ENCODE measurements at regions not wholly inside any gene's neighbourhood (a gene's known extent, or its start where the extent isn't known, plus 50 kb on each side); places are given as distances from the start of the nearest gene placed in this dataset.

DNA sequence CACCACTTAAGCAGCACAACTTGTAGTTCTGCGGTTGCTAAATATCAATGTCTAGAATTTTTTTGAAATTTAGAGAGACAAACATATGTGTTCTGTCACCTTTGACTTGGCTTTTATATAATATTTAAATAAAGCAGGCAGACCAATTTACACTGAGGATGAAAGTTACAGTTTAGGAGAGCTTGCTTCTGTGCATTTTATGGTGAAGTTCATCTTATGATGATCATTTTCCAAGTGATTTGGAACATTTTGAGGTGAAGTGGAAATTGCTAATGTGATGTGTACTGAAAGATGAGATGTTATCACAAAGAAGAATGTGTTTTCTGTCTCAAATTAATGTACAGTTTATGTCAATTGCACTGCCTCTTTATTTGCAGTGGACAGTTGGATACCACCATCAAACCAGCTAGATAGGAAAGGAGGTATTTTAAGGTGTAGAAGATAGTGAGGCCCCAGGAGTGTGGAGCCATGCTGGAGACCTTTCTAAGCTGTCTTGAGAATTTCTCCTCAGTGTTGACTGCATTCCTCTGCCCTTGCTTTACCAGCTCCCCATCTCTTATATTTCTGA is 461.9 kb downstream of the UTRN start:
- TF ChIP-seq, protein P1, sequence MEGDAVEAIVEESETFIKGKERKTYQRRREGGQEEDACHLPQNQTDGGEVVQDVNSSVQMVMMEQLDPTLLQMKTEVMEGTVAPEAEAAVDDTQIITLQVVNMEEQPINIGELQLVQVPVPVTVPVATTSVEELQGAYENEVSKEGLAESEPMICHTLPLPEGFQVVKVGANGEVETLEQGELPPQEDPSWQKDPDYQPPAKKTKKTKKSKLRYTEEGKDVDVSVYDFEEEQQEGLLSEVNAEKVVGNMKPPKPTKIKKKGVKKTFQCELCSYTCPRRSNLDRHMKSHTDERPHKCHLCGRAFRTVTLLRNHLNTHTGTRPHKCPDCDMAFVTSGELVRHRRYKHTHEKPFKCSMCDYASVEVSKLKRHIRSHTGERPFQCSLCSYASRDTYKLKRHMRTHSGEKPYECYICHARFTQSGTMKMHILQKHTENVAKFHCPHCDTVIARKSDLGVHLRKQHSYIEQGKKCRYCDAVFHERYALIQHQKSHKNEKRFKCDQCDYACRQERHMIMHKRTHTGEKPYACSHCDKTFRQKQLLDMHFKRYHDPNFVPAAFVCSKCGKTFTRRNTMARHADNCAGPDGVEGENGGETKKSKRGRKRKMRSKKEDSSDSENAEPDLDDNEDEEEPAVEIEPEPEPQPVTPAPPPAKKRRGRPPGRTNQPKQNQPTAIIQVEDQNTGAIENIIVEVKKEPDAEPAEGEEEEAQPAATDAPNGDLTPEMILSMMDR (IDR thresholded peaks at IDR 0.05; ENCODE audit: low read depth, low read length, poor library complexity, severe bottlenecking): no peak
- no peak for TF ChIP-seq EZH2phosphoT487 (IDR thresholded peaks at IDR 0.05; ENCODE audit: borderline replicate concordance, low read length)
